WTC11 (cell line): ENCODE measurements at regions not wholly inside any gene's neighbourhood (a gene's known extent, or its start where the extent isn't known, plus 50 kb on each side); places are given as distances from the start of the nearest gene placed in this dataset.

Source experiments
- ATAC-seq: fragments of 200-7000 bp; cut with Tn5 transposase; 2 replicates; pipeline ENCODE4 v1.10.0; 2021; ENCODE audit warnings: mild to moderate bottlenecking, moderate library complexity
- CTCF ChIA-PET: fragments of 300-600 bp; sonication (Branson Sonifier 250); formaldehyde crosslinking; loops from one replicate; lab custom pipeline; 2021; ENCODE audit warnings: antibody characterized with exemption; lab: Charles Lee
- POLR2A ChIA-PET: fragments of 350-600 bp; sonication (Branson Sonifier 250); formaldehyde crosslinking; loops from one replicate; lab custom pipeline; 2021; ENCODE audit warnings: antibody characterized with exemption; lab: Charles Lee
- DNase-seq: peaks from one replicate; pipeline ENCODE4 v3.0.0; 2021; ENCODE audit warnings: low spot score
- H3K27ac Mint-ChIP-seq: 2 replicates; pipeline ENCODE4 v1.8.0; 2021; ENCODE audit warnings: mixed read lengths
- H3K27me3 Mint-ChIP-seq: 2 replicates; pipeline ENCODE4 v1.8.0; 2021; ENCODE audit warnings: low read depth, mild to moderate bottlenecking, moderate library complexity, mixed read lengths
- H3K36me3 Mint-ChIP-seq: 2 replicates; pipeline ENCODE4 v1.8.0; 2021; ENCODE audit warnings: mixed read lengths
- H3K4me1 Mint-ChIP-seq: 2 replicates; pipeline ENCODE4 v1.8.0; 2022; ENCODE audit warnings: mixed read lengths
- H3K4me3 Mint-ChIP-seq: 2 replicates; pipeline ENCODE4 v1.8.0; 2021; ENCODE audit warnings: mild to moderate bottlenecking, moderate library complexity, mixed read lengths
- H3K9me3 Mint-ChIP-seq: 2 replicates; pipeline ENCODE4 v1.8.0; 2021; ENCODE audit warnings: mixed read lengths
- ATF3 ChIP-seq: sonication (generic); formaldehyde crosslinking; conservative IDR thresholded peaks from 2 replicates; pipeline ENCODE4 v1.8.1; 2022; ENCODE audit warnings: mild to moderate bottlenecking, missing genetic modification reagents
- CDX4 ChIP-seq: fragments of 250-450 bp; sonication (Bioruptor Pico); IDR thresholded peaks from 2 replicates; pipeline ENCODE4 v1.9.0; 2021; ENCODE audit warnings: moderate library complexity, mild to moderate bottlenecking, inconsistent platforms, borderline replicate concordance
- CREM ChIP-seq: sonication (generic); formaldehyde crosslinking; IDR thresholded peaks from 2 replicates; pipeline ENCODE4 v1.8.1; 2022; ENCODE audit warnings: mild to moderate bottlenecking, missing genetic modification reagents, moderate library complexity
- CTCF ChIP-seq: fragments of 200-600 bp; IDR thresholded peaks from 2 replicates; pipeline ENCODE4 v1.8.0; 2022; ENCODE audit warnings: antibody characterized with exemption
- E2F4 ChIP-seq: sonication (generic); formaldehyde crosslinking; IDR thresholded peaks from 2 replicates; pipeline ENCODE4 v1.8.1; 2022; ENCODE audit warnings: low read depth, mild to moderate bottlenecking, moderate library complexity, missing genetic modification reagents, borderline replicate concordance
- FOXK1 ChIP-seq: sonication (generic); formaldehyde crosslinking; IDR thresholded peaks from 2 replicates; pipeline ENCODE4 v1.8.0; 2022; ENCODE audit warnings: mild to moderate bottlenecking, moderate library complexity, missing genetic modification reagents
- GTF2I ChIP-seq: fragments of 250-450 bp; sonication (Bioruptor Pico); conservative IDR thresholded peaks from 2 replicates; pipeline ENCODE4 v1.4.0; 2021; ENCODE audit warnings: mild to moderate bottlenecking
- HMGA2 ChIP-seq: fragments of 250-450 bp; sonication (Bioruptor Pico); IDR thresholded peaks from 2 replicates; pipeline ENCODE4 v1.4.0; 2021; ENCODE audit warnings: mild to moderate bottlenecking, moderate library complexity
- HMGXB4 ChIP-seq: sonication (generic); formaldehyde crosslinking; IDR thresholded peaks from 2 replicates; pipeline ENCODE4 v1.8.1; 2023; ENCODE audit warnings: mild to moderate bottlenecking, moderate library complexity, missing genetic modification reagents
- IRF1 ChIP-seq: sonication (generic); formaldehyde crosslinking; IDR thresholded peaks from 2 replicates; pipeline ENCODE4 v1.8.0; 2023; ENCODE audit warnings: missing genetic modification reagents
- MAX ChIP-seq: sonication (generic); formaldehyde crosslinking; IDR thresholded peaks from 2 replicates; pipeline ENCODE4 v1.8.0; 2022; ENCODE audit warnings: mild to moderate bottlenecking, missing genetic modification reagents
- PRDM15 ChIP-seq: sonication (generic); formaldehyde crosslinking; IDR thresholded peaks from 2 replicates; pipeline ENCODE4 v1.8.0; 2022; ENCODE audit warnings: missing genetic modification reagents
- SOX15 ChIP-seq: fragments of 250-450 bp; sonication (Bioruptor Pico); IDR thresholded peaks from 2 replicates; pipeline ENCODE4 v1.9.0; 2021; ENCODE audit warnings: mild to moderate bottlenecking
- TCF7 ChIP-seq: sonication (generic); formaldehyde crosslinking; IDR thresholded peaks from 2 replicates; pipeline ENCODE4 v1.8.0; 2022; ENCODE audit warnings: mild to moderate bottlenecking, low read depth, missing genetic modification reagents, moderate library complexity
- TEAD1 ChIP-seq: sonication (generic); formaldehyde crosslinking; IDR thresholded peaks from 2 replicates; pipeline ENCODE4 v1.8.0; 2022; ENCODE audit warnings: mild to moderate bottlenecking, missing genetic modification reagents
- ZBTB21 ChIP-seq: sonication (generic); formaldehyde crosslinking; IDR thresholded peaks from 2 replicates; pipeline ENCODE4 v1.8.1; 2023; ENCODE audit warnings: mild to moderate bottlenecking, missing genetic modification reagents, borderline replicate concordance
- ZMAT4 ChIP-seq: fragments of 250-450 bp; sonication (Bioruptor Pico); IDR thresholded peaks from 2 replicates; pipeline ENCODE4 v1.9.0; 2021; ENCODE audit warnings: mild to moderate bottlenecking
- ZNF121 ChIP-seq: sonication (generic); formaldehyde crosslinking; IDR thresholded peaks from 2 replicates; pipeline ENCODE4 v1.8.0; 2023; ENCODE audit warnings: missing genetic modification reagents
- ZNF416 ChIP-seq: fragments of 250-450 bp; sonication (Bioruptor Pico); IDR thresholded peaks from 2 replicates; pipeline ENCODE4 v1.9.0; 2021; ENCODE audit warnings: mild to moderate bottlenecking, inconsistent platforms
- ZNF423 ChIP-seq: fragments of 250-450 bp; sonication (Bioruptor Pico); IDR thresholded peaks from 2 replicates; pipeline ENCODE4 v2.1.2; 2022; ENCODE audit warnings: mild to moderate bottlenecking, moderate library complexity

GRCh38 chr6:51495610-51496396 is 591.6 kb downstream of the PKHD1 start:
- Mint-ChIP-seq H3K27me3 (no peaks in the 10 kb centered on the region; the same call in 1 of the 2 replicates), H3K36me3 (no peaks in the 10 kb centered on the region), H3K9me3 (no peaks in the 10 kb centered on the region), H3K27ac (no peak overlapping the region), H3K4me3 (no peak overlapping the region), H3K4me1 (peaks cover 22% of the 10 kb centered on the region)
- TF ChIP-seq SOX15 (CRISPR knock-in tag) = no peak
- TF ChIP-seq ZMAT4 (CRISPR knock-in tag) = no peak
- no peak for TF ChIP-seq E2F4
- no peak for TF ChIP-seq ZNF423 (CRISPR knock-in tag)
- no peak for TF ChIP-seq TEAD1
- TF ChIP-seq CTCF = no peak
- TF ChIP-seq MAX (CRISPR knock-in tag) = no peak
- TF ChIP-seq TCF7 (CRISPR knock-in tag) = no peak
- TF ChIP-seq CREM = no peak
- TF ChIP-seq ATF3 (CRISPR knock-in tag) = no peak
- TF ChIP-seq ZNF121 (CRISPR knock-in tag) = no peak
- TF ChIP-seq PRDM15 = no peak
- TF ChIP-seq CDX4 (CRISPR knock-in tag) = no peak
- no peak for TF ChIP-seq ZBTB21
- TF ChIP-seq HMGA2 (CRISPR knock-in tag) = no peak
- TF ChIP-seq ZNF416 (CRISPR knock-in tag) = no peak
- no peak for TF ChIP-seq HMGXB4 (CRISPR knock-in tag)
- TF ChIP-seq FOXK1 (CRISPR knock-in tag) = no peak
- no peak for TF ChIP-seq IRF1 (CRISPR knock-in tag)
- TF ChIP-seq GTF2I (CRISPR knock-in tag) = no peak
- CTCF ChIA-PET = no interaction called here
- DNase-seq (no peak), ATAC-seq (no peak)
- POLR2A ChIA-PET = no interaction called here
